ENCODE measurements at regions not wholly inside any gene's neighbourhood (a gene's known extent, or its start where the extent isn't known, plus 50 kb on each side); places are given as distances from the start of the nearest gene placed in this dataset.

- peaks cover 24% of the 10 kb centered on the region for H3K27me3 Mint-ChIP-seq
- no peaks in the 10 kb centered on the region for H3K36me3 Mint-ChIP-seq
- CTCF ChIA-PET: interaction anchor here (1.3 kb wide), 1 partner anchor 8 kb away, joined by 7 read pairs; no protein-coding TSS in a partner anchor
- H3K9me3 Mint-ChIP-seq: no peaks in the 10 kb centered on the region
- no peak overlapping the region for H3K27ac Mint-ChIP-seq
- intact Hi-C loops (cut with micrococcal nuclease): loop anchor here (10.0 kb wide), 1 partner anchor 447 kb away; no protein-coding TSS in a partner anchor
- POLR2A ChIA-PET: no interaction called here
- no peak overlapping the region for H3K4me3 Mint-ChIP-seq
- peaks cover 9% of the 10 kb centered on the region for H3K4me1 Mint-ChIP-seq (ENCODE audit: low read depth)
- no peak for DNase-seq
These were observed 79.4 kb downstream of the ZIC5 start for GRCh38 chr13:99892196-99892613.

DNA sequence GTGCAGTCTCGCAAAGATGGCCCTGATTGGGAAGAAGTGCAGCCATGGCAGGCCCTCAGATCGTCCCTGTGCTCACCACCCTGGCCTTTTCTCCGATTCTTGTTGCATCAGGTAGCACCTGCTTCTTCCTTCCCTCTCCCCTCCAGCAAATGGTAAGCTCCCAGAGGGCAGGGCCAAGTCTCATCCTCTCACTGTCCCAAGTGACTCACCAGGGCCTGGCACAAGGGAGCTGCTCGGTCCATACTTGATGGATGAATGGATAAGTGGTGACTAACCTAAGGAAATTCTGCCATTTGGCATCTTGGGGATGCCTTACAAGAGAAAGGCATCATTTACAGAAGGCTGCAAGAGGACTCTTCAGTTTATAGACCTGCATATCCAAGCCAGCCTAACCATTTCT is 84.9 kb downstream of the ZIC5 start:
- DNase-seq: no peak
- Mint-ChIP-seq H3K27me3 (no peaks in the 10 kb centered on the region), H3K9me3 (no peaks in the 10 kb centered on the region), H3K4me3 (no peak overlapping the region), H3K36me3 (no peaks in the 10 kb centered on the region), H3K27ac (no peak overlapping the region), H3K4me1 (ENCODE audit: low read depth) (no peaks in the 10 kb centered on the region)
- ChIA-PET CTCF (interaction anchor here (1.7 kb wide), 1 partner anchor 30 kb away, joined by 4 read pairs; no protein-coding TSS in a partner anchor), POLR2A (no interaction called here)
- intact Hi-C loops (cut with micrococcal nuclease): no loop called here

DNA sequence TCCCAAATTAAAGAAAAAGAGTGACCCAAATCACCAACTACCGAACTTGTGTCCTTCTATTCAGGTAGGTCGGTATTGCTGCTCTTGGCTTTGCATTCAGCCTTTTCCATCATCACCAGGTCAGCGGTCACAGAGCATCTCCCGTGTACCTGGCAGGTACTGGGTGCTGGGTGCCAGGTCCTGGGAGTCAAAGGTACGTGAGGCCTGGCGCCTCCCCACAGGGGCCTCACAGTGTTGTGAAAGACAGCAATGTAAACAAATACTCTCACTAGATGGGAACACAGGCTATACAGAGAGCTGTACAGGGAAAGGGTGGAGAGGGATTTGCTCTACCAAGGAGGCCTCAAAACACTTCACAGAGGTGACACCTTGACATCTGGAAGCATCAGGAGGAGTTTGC is 86.7 kb downstream of the ZIC5 start:
- no peaks in the 10 kb centered on the region for H3K36me3 Mint-ChIP-seq
- ChIA-PET CTCF (no interaction called here), POLR2A (no interaction called here)
- no peak overlapping the region for H3K27ac Mint-ChIP-seq
- intact Hi-C loops (cut with micrococcal nuclease): no loop called here
- H3K27me3 Mint-ChIP-seq: no peaks in the 10 kb centered on the region
- DNase-seq: no peak
- no peak overlapping the region for H3K4me3 Mint-ChIP-seq
- H3K4me1 Mint-ChIP-seq (ENCODE audit: low read depth): no peaks in the 10 kb centered on the region
- H3K9me3 Mint-ChIP-seq: no peaks in the 10 kb centered on the region

- ChIA-PET CTCF (interaction anchor here (0.9 to 1.6 kb wide), 2 partner anchors 17 to 33 kb away, joined by 3 to 4 read pairs; no protein-coding TSS in a partner anchor), POLR2A (no interaction called here)
- Mint-ChIP-seq H3K4me3 (no peak overlapping the region), H3K4me1 (ENCODE audit: low read depth) (no peaks in the 10 kb centered on the region), H3K36me3 (no peaks in the 10 kb centered on the region), H3K27me3 (no peaks in the 10 kb centered on the region), H3K9me3 (no peaks in the 10 kb centered on the region), H3K27ac (no peak overlapping the region)
- DNase-seq: no peak
- intact Hi-C loops (cut with micrococcal nuclease): no loop called here
These were observed 87.8 kb downstream of the ZIC5 start for GRCh38 chr13:99883805-99884204.

DNA sequence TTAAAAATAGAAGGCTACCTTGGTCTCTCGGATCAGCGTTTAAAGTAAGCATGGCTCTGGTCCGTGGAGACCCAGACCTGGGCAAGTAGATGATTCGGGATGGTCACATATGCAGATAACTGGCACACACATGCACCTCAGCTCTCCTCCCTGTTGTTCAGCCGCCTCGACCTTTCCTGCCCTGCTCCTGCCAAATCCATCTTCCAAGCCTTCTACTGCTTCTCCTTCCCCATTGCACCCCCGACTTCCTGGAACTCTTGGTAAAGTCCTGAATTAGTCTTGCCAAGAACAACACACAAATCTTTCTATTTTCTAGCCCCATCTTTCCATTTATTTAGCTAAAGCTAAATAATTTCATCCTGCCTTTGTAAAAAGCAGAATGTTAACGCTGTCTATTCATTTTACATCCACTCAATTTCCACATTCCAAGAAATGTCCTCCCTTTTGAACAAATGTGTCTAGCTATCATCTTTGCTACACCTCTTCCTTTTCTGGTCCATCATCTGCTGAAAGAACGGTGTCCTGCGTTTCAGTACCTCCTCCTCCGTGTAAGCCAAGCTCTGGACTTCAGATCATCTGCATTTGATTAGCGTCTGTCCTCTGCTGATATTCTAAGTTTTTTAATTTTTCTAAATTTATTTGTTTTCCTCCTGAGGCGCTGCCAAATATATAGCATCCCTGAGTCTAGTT is 92.5 kb downstream of the ZIC5 start:
- intact Hi-C loops (cut with micrococcal nuclease): no loop called here
- Mint-ChIP-seq H3K4me1 (ENCODE audit: low read depth) (no peaks in the 10 kb centered on the region), H3K27ac (no peak overlapping the region), H3K27me3 (peaks cover 2% of the 10 kb centered on the region), H3K4me3 (no peak overlapping the region), H3K36me3 (no peaks in the 10 kb centered on the region), H3K9me3 (no peaks in the 10 kb centered on the region)
- ChIA-PET CTCF (interaction anchor here (1.9 kb wide), 1 partner anchor 22 kb away, joined by 5 read pairs; no protein-coding TSS in a partner anchor), POLR2A (no interaction called here)
- no peak for DNase-seq

GRCh38 chr13:99876651-99877050 is 94.9 kb downstream of the ZIC5 start:
- H3K27ac Mint-ChIP-seq: no peak overlapping the region
- no peaks in the 10 kb centered on the region for H3K36me3 Mint-ChIP-seq
- H3K27me3 Mint-ChIP-seq: peaks cover 2% of the 10 kb centered on the region
- POLR2A ChIA-PET: no interaction called here
- H3K4me1 Mint-ChIP-seq (ENCODE audit: low read depth): no peaks in the 10 kb centered on the region
- CTCF ChIA-PET: no interaction called here
- H3K4me3 Mint-ChIP-seq: no peak overlapping the region
- DNase-seq: no peak
- intact Hi-C loops (cut with micrococcal nuclease): no loop called here
- no peaks in the 10 kb centered on the region for H3K9me3 Mint-ChIP-seq

GRCh38 chr13:99875391-99875790 is 96.2 kb downstream of the ZIC5 start:
- no peak overlapping the region for H3K27ac Mint-ChIP-seq
- H3K9me3 Mint-ChIP-seq: no peaks in the 10 kb centered on the region
- DNase-seq: no peak
- H3K4me1 Mint-ChIP-seq (ENCODE audit: low read depth): no peaks in the 10 kb centered on the region
- no peaks in the 10 kb centered on the region for H3K36me3 Mint-ChIP-seq
- CTCF ChIA-PET: interaction anchor here (0.6 kb wide), 1 partner anchor 79 kb away, joined by 3 read pairs; no protein-coding TSS in a partner anchor
- peaks cover 2% of the 10 kb centered on the region for H3K27me3 Mint-ChIP-seq
- H3K4me3 Mint-ChIP-seq: no peak overlapping the region
- POLR2A ChIA-PET: no interaction called here
- intact Hi-C loops (cut with micrococcal nuclease): no loop called here

- H3K27ac Mint-ChIP-seq: no peak overlapping the region
- peaks cover 2% of the 10 kb centered on the region for H3K27me3 Mint-ChIP-seq
- DNase-seq: no peak
- H3K36me3 Mint-ChIP-seq: no peaks in the 10 kb centered on the region
- H3K4me1 Mint-ChIP-seq (ENCODE audit: low read depth): no peaks in the 10 kb centered on the region
- ChIA-PET POLR2A (no interaction called here), CTCF (no interaction called here)
- intact Hi-C loops (cut with micrococcal nuclease): no loop called here
- H3K9me3 Mint-ChIP-seq: no peaks in the 10 kb centered on the region
- no peak overlapping the region for H3K4me3 Mint-ChIP-seq
These were observed 97.6 kb downstream of the ZIC5 start for GRCh38 chr13:99873832-99874430.

DNA sequence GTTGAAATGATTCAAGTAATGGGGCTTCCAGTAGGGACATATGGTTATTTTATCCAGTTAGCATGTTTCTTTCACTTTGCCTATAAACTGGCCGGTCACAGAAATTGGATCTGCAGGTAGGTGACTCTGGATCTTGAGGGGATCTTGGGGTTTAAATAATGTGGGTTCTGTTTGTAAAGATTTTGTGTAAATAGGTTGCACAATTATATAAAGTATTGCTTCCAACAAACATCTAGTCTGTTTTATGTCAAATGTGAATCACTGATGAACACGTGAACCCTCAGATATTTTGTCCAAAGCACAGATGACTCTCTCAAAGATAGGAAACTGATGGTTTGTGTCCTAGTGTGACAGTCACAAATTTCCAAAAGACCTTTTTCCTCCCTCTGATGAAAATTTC is 98.4 kb downstream of the ZIC5 start:
- Mint-ChIP-seq H3K27ac (no peak overlapping the region), H3K27me3 (peaks cover 2% of the 10 kb centered on the region), H3K36me3 (no peaks in the 10 kb centered on the region), H3K9me3 (no peaks in the 10 kb centered on the region), H3K4me3 (no peak overlapping the region), H3K4me1 (ENCODE audit: low read depth) (no peaks in the 10 kb centered on the region)
- CTCF ChIA-PET: no interaction called here
- POLR2A ChIA-PET: no interaction called here
- intact Hi-C loops (cut with micrococcal nuclease): no loop called here
- DNase-seq: no peak

GRCh38 chr13:99871249-99871898 is 100.2 kb downstream of the ZIC5 start:
- intact Hi-C loops (cut with micrococcal nuclease): no loop called here

DNA sequence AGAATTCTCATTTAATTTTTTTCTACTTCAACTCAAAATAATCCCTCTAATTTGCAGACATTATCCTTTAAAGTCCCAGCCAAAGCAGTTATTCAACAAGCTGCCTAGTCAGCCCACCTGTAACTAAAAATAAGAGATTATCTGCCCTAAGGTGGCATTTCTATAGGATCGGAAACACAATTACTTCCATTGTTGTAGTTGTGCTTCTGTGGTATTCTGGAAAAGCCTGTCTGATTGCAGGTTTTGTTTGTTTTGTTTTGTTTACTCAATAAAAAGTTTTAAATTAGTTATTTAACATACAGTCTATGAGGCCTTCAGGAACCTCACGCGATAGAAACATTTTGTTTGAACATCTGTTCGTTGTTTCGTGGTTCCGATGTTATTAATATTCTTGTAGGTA is 101.0 kb downstream of the ZIC5 start:
- Mint-ChIP-seq H3K36me3 (no peaks in the 10 kb centered on the region), H3K9me3 (no peaks in the 10 kb centered on the region), H3K4me3 (no peak overlapping the region), H3K4me1 (ENCODE audit: low read depth) (no peaks in the 10 kb centered on the region), H3K27ac (no peak overlapping the region), H3K27me3 (no peaks in the 10 kb centered on the region)
- ChIA-PET CTCF (no interaction called here), POLR2A (no interaction called here)
- no peak for DNase-seq
- intact Hi-C loops (cut with micrococcal nuclease): no loop called here

More at GRCh38 chr13:99871249-99871898, 100.2 kb downstream of the ZIC5 start:
- Mint-ChIP-seq H3K36me3 (no peaks in the 10 kb centered on the region), H3K27me3 (no peaks in the 10 kb centered on the region), H3K9me3 (no peaks in the 10 kb centered on the region), H3K27ac (no peak overlapping the region), H3K4me3 (no peak overlapping the region), H3K4me1 (ENCODE audit: low read depth) (no peaks in the 10 kb centered on the region)
- POLR2A ChIA-PET: no interaction called here
- DNase-seq: no peak
- CTCF ChIA-PET: no interaction called here

GRCh38 chr13:99869830-99870229 is 101.7 kb downstream of the ZIC5 start:
- DNase-seq: no peak
- Mint-ChIP-seq H3K27me3 (no peaks in the 10 kb centered on the region), H3K4me3 (no peak overlapping the region), H3K9me3 (no peaks in the 10 kb centered on the region), H3K4me1 (ENCODE audit: low read depth) (no peaks in the 10 kb centered on the region), H3K36me3 (no peaks in the 10 kb centered on the region), H3K27ac (no peak overlapping the region)
- intact Hi-C loops (cut with micrococcal nuclease): no loop called here
- ChIA-PET POLR2A (no interaction called here), CTCF (no interaction called here)

GRCh38 chr13:99868767-99869166 is 102.8 kb downstream of the ZIC5 start:
- Mint-ChIP-seq H3K9me3 (no peaks in the 10 kb centered on the region), H3K27ac (no peak overlapping the region), H3K4me1 (ENCODE audit: low read depth) (no peaks in the 10 kb centered on the region), H3K27me3 (no peaks in the 10 kb centered on the region), H3K36me3 (no peaks in the 10 kb centered on the region), H3K4me3 (no peak overlapping the region)
- POLR2A ChIA-PET: no interaction called here
- DNase-seq: no peak
- intact Hi-C loops (cut with micrococcal nuclease): no loop called here
- CTCF ChIA-PET: no interaction called here

Measured in activated CD4-positive, alpha-beta memory T cell treated with anti-CD3 and anti-CD28 coated beads for 36 hours (primary cell).